SK-N-MC (cell line): ENCODE measurements at regions not wholly inside any gene's neighbourhood (a gene's known extent, or its start where the extent isn't known, plus 50 kb on each side); places are given as distances from the start of the nearest gene placed in this dataset.

ENCODE experiments used
- EZH2 ChIP-seq: fragments of 200-600 bp; sonication (generic); IDR thresholded peaks from one replicate; pipeline ENCODE4 v1.6.1; 2017; ENCODE audit warnings: antibody characterized with exemption
- POLR2AphosphoS5 ChIP-seq: IDR thresholded peaks from 2 replicates; pipeline ENCODE4 v1.6.1; 2012; ENCODE audit warnings: mild to moderate bottlenecking, low read depth, low read length, borderline replicate concordance

DNA sequence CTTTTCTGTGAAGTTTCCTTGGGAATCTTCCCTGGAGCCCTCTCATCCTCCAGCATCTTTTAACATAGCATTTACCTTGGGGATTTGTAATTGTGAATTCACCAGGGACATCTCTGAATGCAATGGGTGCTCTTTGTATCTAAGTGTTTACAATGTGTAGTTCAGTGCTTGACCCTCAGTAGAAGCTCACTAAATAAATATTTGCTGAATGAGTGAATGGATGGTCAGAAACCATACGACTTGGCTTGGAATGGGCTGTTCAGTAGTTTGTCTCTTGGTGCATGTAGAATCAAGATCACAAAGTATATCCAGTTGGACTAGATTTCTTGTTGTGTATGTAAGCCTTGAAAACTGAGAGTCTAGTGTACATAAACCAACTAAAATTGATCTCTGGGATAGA, 81.8 kb upstream of the MEF2C start:
- TF ChIP-seq POLR2AphosphoS5 (no peak), EZH2 (no peak)
